ENCODE measurements at regions not wholly inside any gene's neighbourhood (a gene's known extent, or its start where the extent isn't known, plus 50 kb on each side); places are given as distances from the start of the nearest gene placed in this dataset.

DNA sequence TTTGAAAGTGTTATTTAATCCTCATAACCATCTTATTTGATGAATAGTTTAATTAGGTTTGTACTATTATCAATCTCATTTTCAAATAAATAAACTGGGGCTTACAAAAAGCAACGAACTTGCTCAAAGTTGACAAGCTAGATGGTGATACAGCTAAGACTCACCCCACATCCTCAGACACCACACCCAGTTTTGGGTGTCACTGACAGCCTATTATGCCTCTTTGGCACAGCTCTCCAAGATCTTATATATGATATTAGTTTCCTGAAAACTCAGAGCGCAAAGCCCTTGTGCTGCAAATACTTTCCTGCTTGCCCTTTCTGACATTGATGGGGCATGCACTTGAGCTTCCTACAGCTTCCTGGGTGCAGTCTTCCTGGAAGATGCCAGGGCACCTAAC is 223.4 kb upstream of the GADL1 start:
- TF ChIP-seq, protein P1, sequence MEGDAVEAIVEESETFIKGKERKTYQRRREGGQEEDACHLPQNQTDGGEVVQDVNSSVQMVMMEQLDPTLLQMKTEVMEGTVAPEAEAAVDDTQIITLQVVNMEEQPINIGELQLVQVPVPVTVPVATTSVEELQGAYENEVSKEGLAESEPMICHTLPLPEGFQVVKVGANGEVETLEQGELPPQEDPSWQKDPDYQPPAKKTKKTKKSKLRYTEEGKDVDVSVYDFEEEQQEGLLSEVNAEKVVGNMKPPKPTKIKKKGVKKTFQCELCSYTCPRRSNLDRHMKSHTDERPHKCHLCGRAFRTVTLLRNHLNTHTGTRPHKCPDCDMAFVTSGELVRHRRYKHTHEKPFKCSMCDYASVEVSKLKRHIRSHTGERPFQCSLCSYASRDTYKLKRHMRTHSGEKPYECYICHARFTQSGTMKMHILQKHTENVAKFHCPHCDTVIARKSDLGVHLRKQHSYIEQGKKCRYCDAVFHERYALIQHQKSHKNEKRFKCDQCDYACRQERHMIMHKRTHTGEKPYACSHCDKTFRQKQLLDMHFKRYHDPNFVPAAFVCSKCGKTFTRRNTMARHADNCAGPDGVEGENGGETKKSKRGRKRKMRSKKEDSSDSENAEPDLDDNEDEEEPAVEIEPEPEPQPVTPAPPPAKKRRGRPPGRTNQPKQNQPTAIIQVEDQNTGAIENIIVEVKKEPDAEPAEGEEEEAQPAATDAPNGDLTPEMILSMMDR (IDR thresholded peaks at IDR 0.05), result no peak
- no peak for TF ChIP-seq POLR2A (IDR thresholded peaks at IDR 0.05)
